ENCODE measurements at regions not wholly inside any gene's neighbourhood (a gene's known extent, or its start where the extent isn't known, plus 50 kb on each side); places are given as distances from the start of the nearest gene placed in this dataset.

DNA sequence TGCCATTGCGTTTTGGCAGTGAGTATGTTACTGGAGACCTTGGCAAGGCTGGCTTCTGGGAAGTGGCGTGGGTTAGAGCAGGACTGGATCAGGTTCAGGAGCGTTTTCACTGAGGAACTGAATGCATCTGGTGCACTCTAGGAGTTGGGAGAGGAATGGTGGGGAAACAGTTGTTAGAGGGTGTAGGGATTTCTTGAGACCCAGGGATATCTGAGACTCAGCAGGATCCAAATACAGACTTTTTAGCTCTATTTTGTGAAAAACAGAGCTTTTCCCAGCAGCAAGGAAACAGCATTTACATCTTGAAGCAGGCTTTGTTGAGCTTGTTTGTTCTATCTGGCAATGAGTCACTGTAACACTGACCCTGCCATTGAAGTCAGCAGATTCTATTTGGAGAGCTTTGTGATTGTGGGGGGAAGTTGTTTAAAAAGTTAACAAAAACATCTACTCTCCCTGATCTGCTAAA is 56.9 kb upstream of the NRIP1 start (continued):
- TF ChIP-seq EP300 (IDR thresholded peaks at IDR 0.05; ENCODE audit: borderline replicate concordance in 1 of 2, control insufficient read depth in 1 of 2, low read depth in 2 of 2, low read length in 2 of 2) (no peak), MAX (IDR thresholded peaks at IDR 0.05; ENCODE audit: low read depth, low read length) (no peak), IRF4 (IDR thresholded peaks at IDR 0.05; ENCODE audit: low read depth, low read length) (no peak)

- POLR2A ChIA-PET = no interaction called here
- H3K27me3 ChIP-seq (replicated peaks in 1 of 2; ENCODE audit: control insufficient read depth in 2 of 2, insufficient read depth in 2 of 2, low read length in 1 of 2) = no peaks in the 10 kb centered on the region
- TF ChIP-seq STAT3 (IDR thresholded peaks at IDR 0.05; ENCODE audit: low read depth, low read length) = no peak
- H3K4me3 ChIP-seq = no peak overlapping the region
- SMC1A ChIA-PET (ENCODE audit: uncharacterized antibody, unreplicated experiment) = interaction anchor here (1.1 to 1.2 kb wide), 2 partner anchors 12 to 53 kb away, joined by 3 read pairs; no protein-coding TSS in a partner anchor
- RAD21 ChIA-PET (ENCODE audit: unreplicated experiment) = no interaction called here
- H3K9ac ChIP-seq (ENCODE audit: control insufficient read depth, insufficient read depth, low read length) = no peak overlapping the region
- intact Hi-C loops (cut with micrococcal nuclease; ENCODE audit: unreplicated experiment) (no loop called here), in situ Hi-C loops (cut with MboI) (no loop called here)
- H3K4me2 ChIP-seq (ENCODE audit: control insufficient read depth, insufficient read depth) = no peak overlapping the region
- CTCF ChIA-PET = interaction anchor here (1.0 to 1.3 kb wide), 2 partner anchors 18 to 361 kb away, joined by 3 to 4 read pairs; no protein-coding TSS in a partner anchor
- H4K20me1 ChIP-seq (ENCODE audit: control insufficient read depth, insufficient read depth) = no peaks in the 10 kb centered on the region
- no peaks in the 10 kb centered on the region for H3K36me3 ChIP-seq (ENCODE audit: control insufficient read depth in 2 of 2, insufficient read depth in 2 of 2, low read length in 1 of 2)
- FAIRE-seq (no peak), DNase-seq (ENCODE audit: low read depth, low spot score) (no peak), ATAC-seq (no peak)
- WGBS (ENCODE audit: insufficient coverage, insufficient replicate concordance, low lambda C conversion rate, missing lambda C conversion rate) = 59% methylated on average over 4 of the region's 4 CpGs
- H3K79me2 ChIP-seq (ENCODE audit: control insufficient read depth, insufficient read depth, low read length) = no peaks in the 10 kb centered on the region
- H2AFZ ChIP-seq (ENCODE audit: control insufficient read depth, low read depth, low read length) = no peak overlapping the region
- H3K9me3 ChIP-seq (replicated peaks; ENCODE audit: control insufficient read depth, insufficient read depth, low read length) = no peaks in the 10 kb centered on the region
- H3K4me1 ChIP-seq (ENCODE audit: control insufficient read depth, insufficient read depth, low read length) = no peaks in the 10 kb centered on the region
- no TSS peak for BruUV-seq (replicated peaks)
- no peak overlapping the region for H3K27ac ChIP-seq (ENCODE audit: control insufficient read depth, insufficient read depth)
Observed at GRCh38 chr21:15122241-15122640, 57.4 kb upstream of the NRIP1 start.

GRCh38 chr21:15124731-15125130 is 59.9 kb upstream of the NRIP1 start:
- ChIA-PET SMC1A (ENCODE audit: uncharacterized antibody, unreplicated experiment) (interaction anchor here (1.0 kb wide), 1 partner anchor 14 kb away, joined by 3 read pairs; no protein-coding TSS in a partner anchor), POLR2A (no interaction called here), RAD21 (ENCODE audit: unreplicated experiment) (no interaction called here), CTCF (interaction anchor here (0.6 kb wide), 1 partner anchor 69 kb away, joined by 3 read pairs; no protein-coding TSS in a partner anchor)
- intact Hi-C loops (cut with micrococcal nuclease; ENCODE audit: unreplicated experiment) (no loop called here), in situ Hi-C loops (cut with MboI) (no loop called here)
- Histone ChIP-seq H4K20me1 (ENCODE audit: control insufficient read depth, insufficient read depth) (no peaks in the 10 kb centered on the region), H3K4me1 (ENCODE audit: control insufficient read depth, insufficient read depth, low read length) (no peaks in the 10 kb centered on the region), H3K9me3 (replicated peaks; ENCODE audit: control insufficient read depth, insufficient read depth, low read length) (no peaks in the 10 kb centered on the region), H3K79me2 (ENCODE audit: control insufficient read depth, insufficient read depth, low read length) (no peaks in the 10 kb centered on the region), H3K9ac (ENCODE audit: control insufficient read depth, insufficient read depth, low read length) (no peak overlapping the region), H3K27me3 (replicated peaks in 1 of 2; ENCODE audit: control insufficient read depth in 2 of 2, insufficient read depth in 2 of 2, low read length in 1 of 2) (no peaks in the 10 kb centered on the region), H3K27ac (ENCODE audit: control insufficient read depth, insufficient read depth) (no peak overlapping the region), H3K4me2 (ENCODE audit: control insufficient read depth, insufficient read depth) (no peak overlapping the region), H2AFZ (ENCODE audit: control insufficient read depth, low read depth, low read length) (no peak overlapping the region), H3K4me3 (no peak overlapping the region), H3K36me3 (ENCODE audit: control insufficient read depth in 2 of 2, insufficient read depth in 2 of 2, low read length in 1 of 2) (no peaks in the 10 kb centered on the region)
- BruUV-seq (replicated peaks) = no TSS peak
- no peak for FAIRE-seq
- DNase-seq (ENCODE audit: low read depth, low spot score) = no peak
- ATAC-seq = no peak
- 23% methylated on average over 3 of the region's 3 CpGs for WGBS (ENCODE audit: insufficient coverage, insufficient replicate concordance, low lambda C conversion rate, missing lambda C conversion rate)
- TF ChIP-seq RFX5 (IDR thresholded peaks at IDR 0.05; ENCODE audit: low read depth, low read length) = no peak
- TF ChIP-seq TCF3 (IDR thresholded peaks at IDR 0.05; ENCODE audit: borderline replicate concordance, insufficient read depth, low read depth, low read length) = no peak
- no peak for TF ChIP-seq SMAD1 (IDR thresholded peaks at IDR 0.05; ENCODE audit: low read depth, partially characterized antibody)
- no peak for TF ChIP-seq NR2C1 (IDR thresholded peaks at IDR 0.05)
